ENCODE measurements at regions not wholly inside any gene's neighbourhood (a gene's known extent, or its start where the extent isn't known, plus 50 kb on each side); places are given as distances from the start of the nearest gene placed in this dataset.

- H3K4me3 ChIP-seq (ENCODE audit: low read length) = no peak overlapping the region
- H3K27me3 ChIP-seq (ENCODE audit: insufficient read depth, low read depth, low read length) = no peaks in the 10 kb centered on the region
- no peaks in the 10 kb centered on the region for H3K36me3 ChIP-seq (ENCODE audit: insufficient read depth, low read length)
- no peaks in the 10 kb centered on the region for H3K9me2 ChIP-seq (ENCODE audit: insufficient read depth, low read length)
- H4K20me1 ChIP-seq (ENCODE audit: insufficient read depth) = no peaks in the 10 kb centered on the region
- H3K9me3 ChIP-seq (ENCODE audit: low read length) = no peaks in the 10 kb centered on the region
- no peak overlapping the region for H3K27ac ChIP-seq (ENCODE audit: low read length)
- no peak overlapping the region for H3K9ac ChIP-seq (ENCODE audit: low read length)
- no peaks in the 10 kb centered on the region for H3F3A ChIP-seq (ENCODE audit: insufficient read depth, low read length, poor library complexity, severe bottlenecking)
- H3K4me2 ChIP-seq (ENCODE audit: low read length) = no peak overlapping the region
- TF ChIP-seq REST (IDR thresholded peaks at IDR 0.05; ENCODE audit: borderline replicate concordance) (no peak), CTCF (IDR thresholded peaks at IDR 0.05; ENCODE audit: poor library complexity, severe bottlenecking) (no peak), SMC3 (conservative IDR thresholded peaks at IDR 0.05; ENCODE audit: poor library complexity) (no peak)
- no peak overlapping the region for H2AFZ ChIP-seq (ENCODE audit: low read depth, low read length)
- H3K79me2 ChIP-seq (replicated peaks; ENCODE audit: insufficient read depth, low read length) = no peaks in the 10 kb centered on the region
These were observed 138.1 kb downstream of the POU4F1 start for GRCh38 chr13:78465250-78465649.

GRCh38 chr13:78460176-78460575 lies 143.2 kb downstream of the POU4F1 start:
- Histone ChIP-seq H4K20me1 (ENCODE audit: insufficient read depth) (no peaks in the 10 kb centered on the region), H3K4me3 (ENCODE audit: low read length) (no peak overlapping the region), H2AFZ (ENCODE audit: low read depth, low read length) (no peak overlapping the region), H3F3A (ENCODE audit: insufficient read depth, low read length, poor library complexity, severe bottlenecking) (no peaks in the 10 kb centered on the region), H3K27ac (ENCODE audit: low read length) (no peak overlapping the region), H3K27me3 (ENCODE audit: insufficient read depth, low read depth, low read length) (no peaks in the 10 kb centered on the region), H3K4me2 (ENCODE audit: low read length) (no peak overlapping the region), H3K36me3 (ENCODE audit: insufficient read depth, low read length) (no peaks in the 10 kb centered on the region), H3K9me3 (ENCODE audit: low read length) (no peaks in the 10 kb centered on the region), H3K9me2 (ENCODE audit: insufficient read depth, low read length) (no peaks in the 10 kb centered on the region), H3K79me2 (replicated peaks; ENCODE audit: insufficient read depth, low read length) (no peaks in the 10 kb centered on the region), H3K9ac (ENCODE audit: low read length) (no peak overlapping the region)
- TF ChIP-seq RAD21 (conservative IDR thresholded peaks at IDR 0.05) = no peak
- no peak for TF ChIP-seq REST (IDR thresholded peaks at IDR 0.05; ENCODE audit: borderline replicate concordance)
- no peak for TF ChIP-seq EZH2 (IDR thresholded peaks at IDR 0.05; ENCODE audit: borderline replicate concordance, insufficient read depth, low read length, poor library complexity, severe bottlenecking)

Data from neural cell (in vitro differentiated cells).